Neural cell (in vitro differentiated cells): ENCODE measurements at regions not wholly inside any gene's neighbourhood (a gene's known extent, or its start where the extent isn't known, plus 50 kb on each side); places are given as distances from the start of the nearest gene placed in this dataset.

Experiments used
- H2AFZ ChIP-seq: fragments of 200-600, 300-800 bp; sonication (generic), shearing (Covaris generic); 2 replicates; pipeline ENCODE4 v1.6.0; 2014; ENCODE audit warnings: low read depth, mild to moderate bottlenecking, antibody characterized with exemption, low read length, moderate library complexity
- H3F3A ChIP-seq: fragments of 200-600 bp; shearing (Covaris generic); 2 replicates; pipeline ENCODE4 v1.6.1; 2016; ENCODE audit warnings: mild to moderate bottlenecking, moderate library complexity, mixed read lengths, antibody characterized with exemption, low read length; ENCODE audit not compliant: insufficient read depth, poor library complexity, severe bottlenecking
- H3K27ac ChIP-seq: fragments of 200-600, 300-800 bp; sonication (generic), shearing (Covaris generic); 2 replicates; pipeline ENCODE4 v1.5.1; 2014; ENCODE audit warnings: mild to moderate bottlenecking, low read length, moderate library complexity
- H3K27me3 ChIP-seq: fragments of 300-800, 200-600 bp; sonication (generic), shearing (Covaris generic); 2 replicates; pipeline ENCODE4 v1.6.0; 2014; ENCODE audit warnings: mild to moderate bottlenecking, low read depth, low read length, moderate library complexity; ENCODE audit not compliant: insufficient read depth
- H3K36me3 ChIP-seq: fragments of 300-800, 200-600 bp; sonication (generic), shearing (Covaris generic); 2 replicates; pipeline ENCODE4 v1.5.1; 2014; ENCODE audit warnings: mild to moderate bottlenecking, antibody characterized with exemption, low read length, moderate library complexity; ENCODE audit not compliant: insufficient read depth
- H3K4me2 ChIP-seq: fragments of 300-800, 200-600 bp; sonication (generic), shearing (Covaris generic); 2 replicates; pipeline ENCODE4 v1.6.0; 2014; ENCODE audit warnings: mild to moderate bottlenecking, low read length
- H3K4me3 ChIP-seq: fragments of 300-800, 200-600 bp; sonication (generic), shearing (Covaris generic); 2 replicates; pipeline ENCODE4 v1.5.1; 2014; ENCODE audit warnings: mild to moderate bottlenecking, low read length, moderate library complexity
- H3K79me2 ChIP-seq: fragments of 200-600 bp; shearing (Covaris generic); replicated peaks from 2 replicates; pipeline ENCODE4 v1.6.0; 2014; ENCODE audit warnings: mild to moderate bottlenecking, low read length, moderate library complexity; ENCODE audit not compliant: insufficient read depth
- H3K9ac ChIP-seq: fragments of 300-800, 200-600 bp; sonication (generic), shearing (Covaris generic); 2 replicates; pipeline ENCODE4 v1.6.1; 2016; ENCODE audit warnings: mild to moderate bottlenecking, low read length, mixed read lengths
- H3K9me2 ChIP-seq: fragments of 200-600 bp; shearing (Covaris generic); 2 replicates; pipeline ENCODE4 v1.6.1; 2016; ENCODE audit warnings: mild to moderate bottlenecking, low read length, mixed read lengths; ENCODE audit not compliant: insufficient read depth
- H3K9me3 ChIP-seq: fragments of 200-600, 300-800 bp; sonication (generic), shearing (Covaris generic); 2 replicates; pipeline ENCODE4 v1.6.1; 2016; ENCODE audit warnings: mild to moderate bottlenecking, mixed run types, low read length, moderate library complexity, mixed read lengths
- H4K20me1 ChIP-seq: fragments of 200-600 bp; shearing (Covaris generic); 2 replicates; pipeline ENCODE4 v1.6.1; 2016; ENCODE audit warnings: mild to moderate bottlenecking, mixed run types; ENCODE audit not compliant: insufficient read depth
- CTCF ChIP-seq: fragments of 450-650 bp; IDR thresholded peaks from 2 replicates; pipeline ENCODE4 v1.5.1; 2014; ENCODE audit warnings: antibody characterized with exemption, mild to moderate bottlenecking, moderate library complexity; ENCODE audit not compliant: poor library complexity, severe bottlenecking
- EZH2 ChIP-seq: fragments of 200-600, 300-800 bp; shearing (Covaris generic), sonication (generic); IDR thresholded peaks from 2 replicates; pipeline ENCODE4 v1.6.1; 2014; ENCODE audit warnings: antibody characterized with exemption, low read length, borderline replicate concordance, mild to moderate bottlenecking; ENCODE audit not compliant: insufficient read depth, poor library complexity, severe bottlenecking
- POLR2AphosphoS5 ChIP-seq: IDR thresholded peaks from 2 replicates; pipeline ENCODE4 v1.6.1; 2012
- RAD21 ChIP-seq: fragments of 450-650 bp; conservative IDR thresholded peaks from 2 replicates; pipeline ENCODE4 v1.6.1; 2014; ENCODE audit warnings: antibody characterized with exemption, mild to moderate bottlenecking, moderate library complexity
- REST ChIP-seq: IDR thresholded peaks from 2 replicates; pipeline ENCODE4 v1.6.1; 2012; ENCODE audit warnings: borderline replicate concordance
- SMC3 ChIP-seq: fragments of 450-650 bp; conservative IDR thresholded peaks from 2 replicates; pipeline ENCODE4 v1.6.1; 2014; ENCODE audit warnings: antibody characterized with exemption, mild to moderate bottlenecking, moderate library complexity; ENCODE audit not compliant: poor library complexity
- TAF1 ChIP-seq: IDR thresholded peaks from 2 replicates; pipeline ENCODE4 v1.6.1; 2012; ENCODE audit warnings: low read depth

GRCh38 chr18:57901825-57902589 is 98.9 kb upstream of the ATP8B1 start:
- TF ChIP-seq REST (no peak), EZH2 (no peak), SMC3 (no peak)

GRCh38 chr18:57900906-57901435 is 97.9 kb upstream of the ATP8B1 start:
- no peak overlapping the region for H3K9ac ChIP-seq
- H3F3A ChIP-seq = no peaks in the 10 kb centered on the region
- H3K4me3 ChIP-seq = no peak overlapping the region
- H3K79me2 ChIP-seq = no peaks in the 10 kb centered on the region
- H3K27me3 ChIP-seq = no peaks in the 10 kb centered on the region
- no peak overlapping the region for H2AFZ ChIP-seq
- no peaks in the 10 kb centered on the region for H3K36me3 ChIP-seq
- H3K9me2 ChIP-seq = no peaks in the 10 kb centered on the region
- no peak for TF ChIP-seq EZH2
- TF ChIP-seq POLR2AphosphoS5 = no peak
- no peak for TF ChIP-seq SMC3
- TF ChIP-seq CTCF = no peak
- H3K4me2 ChIP-seq = no peak overlapping the region
- no peaks in the 10 kb centered on the region for H4K20me1 ChIP-seq
- no peaks in the 10 kb centered on the region for H3K9me3 ChIP-seq
- H3K27ac ChIP-seq = no peak overlapping the region

More at GRCh38 chr18:57901825-57902589, 98.9 kb upstream of the ATP8B1 start:
- no peaks in the 10 kb centered on the region for H3K36me3 ChIP-seq
- H3K9ac ChIP-seq = no peak overlapping the region
- no peaks in the 10 kb centered on the region for H3K27me3 ChIP-seq
- no peak overlapping the region for H3K27ac ChIP-seq
- H3F3A ChIP-seq = no peaks in the 10 kb centered on the region
- H3K4me2 ChIP-seq = no peak overlapping the region
- no peaks in the 10 kb centered on the region for H3K9me3 ChIP-seq
- H3K79me2 ChIP-seq = no peaks in the 10 kb centered on the region
- H3K4me3 ChIP-seq = no peak overlapping the region
- H2AFZ ChIP-seq = no peak overlapping the region
- no peaks in the 10 kb centered on the region for H3K9me2 ChIP-seq
- H4K20me1 ChIP-seq = no peaks in the 10 kb centered on the region

GRCh38 chr18:57898506-57899124 is 95.5 kb upstream of the ATP8B1 start:
- Histone ChIP-seq H3K4me2 (no peak overlapping the region), H3K36me3 (no peaks in the 10 kb centered on the region), H3K9ac (no peak overlapping the region), H3F3A (no peaks in the 10 kb centered on the region), H3K9me2 (no peaks in the 10 kb centered on the region), H3K27me3 (no peaks in the 10 kb centered on the region), H3K9me3 (no peaks in the 10 kb centered on the region), H3K27ac (no peak overlapping the region), H2AFZ (no peak overlapping the region), H3K4me3 (no peak overlapping the region), H4K20me1 (no peaks in the 10 kb centered on the region), H3K79me2 (no peaks in the 10 kb centered on the region)
- TF ChIP-seq RAD21 = no peak
- no peak for TF ChIP-seq EZH2
- no peak for TF ChIP-seq SMC3
- TF ChIP-seq POLR2AphosphoS5 = no peak
- no peak for TF ChIP-seq REST
- TF ChIP-seq TAF1 = no peak
